ENCODE measurements at regions not wholly inside any gene's neighbourhood (a gene's known extent, or its start where the extent isn't known, plus 50 kb on each side); places are given as distances from the start of the nearest gene placed in this dataset.

GRCh38 chr19:31445406-31445805 lies 96.2 kb upstream of the TSHZ3 start:
- H3K27ac ChIP-seq = no peak overlapping the region
- H3K9ac ChIP-seq (ENCODE audit: low read depth in 2 of 2, low read length in 2 of 2) = no peak overlapping the region
- no peak for DNase-seq
- intact Hi-C loops (cut with DNase I) = no loop called here
- TF ChIP-seq CTCF (IDR thresholded peaks at IDR 0.05) = no peak
- H3K9me3 ChIP-seq = no peaks in the 10 kb centered on the region
- H3K4me3 ChIP-seq = no peak overlapping the region
- no peaks in the 10 kb centered on the region for H3K27me3 ChIP-seq
- no peaks in the 10 kb centered on the region for H3K36me3 ChIP-seq
- no peaks in the 10 kb centered on the region for H3K4me1 ChIP-seq

GRCh38 chr19:31448221-31448657 lies 99.0 kb upstream of the TSHZ3 start:
- intact Hi-C loops (cut with DNase I) = no loop called here
- Histone ChIP-seq H3K4me1 (no peaks in the 10 kb centered on the region), H3K27me3 (no peaks in the 10 kb centered on the region), H3K9ac (ENCODE audit: low read depth in 2 of 2, low read length in 2 of 2) (no peak overlapping the region), H3K9me3 (no peaks in the 10 kb centered on the region), H3K27ac (no peak overlapping the region), H3K36me3 (no peaks in the 10 kb centered on the region), H3K4me3 (no peak overlapping the region)
- TF ChIP-seq CTCF (IDR thresholded peaks at IDR 0.05) = no peak
- peak; percentile 36 for DNase-seq

GRCh38 chr19:31449379-31449778 lies 100.1 kb upstream of the TSHZ3 start:
- Histone ChIP-seq H3K9me3 (no peaks in the 10 kb centered on the region), H3K4me1 (no peaks in the 10 kb centered on the region), H3K9ac (ENCODE audit: low read depth in 2 of 2, low read length in 2 of 2) (no peak overlapping the region), H3K36me3 (no peaks in the 10 kb centered on the region), H3K27me3 (no peaks in the 10 kb centered on the region), H3K4me3 (no peak overlapping the region), H3K27ac (no peak overlapping the region)
- no peak for TF ChIP-seq CTCF (IDR thresholded peaks at IDR 0.05)
- DNase-seq = no peak
- intact Hi-C loops (cut with DNase I) = no loop called here

GRCh38 chr19:31450696-31451095 lies 101.5 kb upstream of the TSHZ3 start:
- Histone ChIP-seq H3K36me3 (no peaks in the 10 kb centered on the region), H3K9ac (ENCODE audit: low read depth in 2 of 2, low read length in 2 of 2) (no peak overlapping the region), H3K9me3 (no peaks in the 10 kb centered on the region), H3K4me3 (no peak overlapping the region), H3K4me1 (no peaks in the 10 kb centered on the region), H3K27me3 (no peaks in the 10 kb centered on the region), H3K27ac (no peak overlapping the region)
- TF ChIP-seq CTCF (IDR thresholded peaks at IDR 0.05) = no peak
- DNase-seq = no peak
- intact Hi-C loops (cut with DNase I) = no loop called here

GRCh38 chr19:31451686-31452330 lies 102.6 kb upstream of the TSHZ3 start:
- H3K9me3 ChIP-seq = no peaks in the 10 kb centered on the region
- no peak for TF ChIP-seq CTCF (IDR thresholded peaks at IDR 0.05)
- no peak for DNase-seq
- no peaks in the 10 kb centered on the region for H3K4me1 ChIP-seq
- H3K27me3 ChIP-seq = no peaks in the 10 kb centered on the region
- no peak overlapping the region for H3K27ac ChIP-seq
- intact Hi-C loops (cut with DNase I) = no loop called here
- H3K4me3 ChIP-seq = no peak overlapping the region
- no peaks in the 10 kb centered on the region for H3K36me3 ChIP-seq
- H3K9ac ChIP-seq (ENCODE audit: low read depth in 2 of 2, low read length in 2 of 2) = no peak overlapping the region
